ENCODE measurements at regions not wholly inside any gene's neighbourhood (a gene's known extent, or its start where the extent isn't known, plus 50 kb on each side); places are given as distances from the start of the nearest gene placed in this dataset.
A peak's percentile ranks its signal among the peaks of the same experiment; 100 is the strongest.

- Histone ChIP-seq H3K36me3 (no peaks in the 10 kb centered on the region), H3K27me3 (no peaks in the 10 kb centered on the region), H4K20me1 (no peaks in the 10 kb centered on the region), H3K9ac (no peak overlapping the region), H3K9me3 (replicated peaks in 1 of 11) (peaks cover 4 to 6% (median 5%) of the 10 kb centered on the region in 11 experiments; a peak in 16 of 22 replicates), H3K4me2 (peak overlapping the region in 2 of 11 experiments; percentile 7 to 10; a peak in 2 of 22 replicates), H3K27ac (no peak overlapping the region), H3K4me1 (peaks cover 0 to 18% (median 0%) of the 10 kb centered on the region in 10 experiments; a peak in 6 of 20 replicates), H3K4me3 (no peak overlapping the region)
- no peak for TF ChIP-seq Cebpa-rat (IDR thresholded peaks at IDR 0.05)
These were observed 50.2 kb upstream of the CDK1 start for GRCh38 chr10:60728056-60728455.

- H4K20me1 ChIP-seq: no peaks in the 10 kb centered on the region
- H3K9ac ChIP-seq: no peak overlapping the region
- H3K36me3 ChIP-seq: no peaks in the 10 kb centered on the region
- H3K27me3 ChIP-seq: no peaks in the 10 kb centered on the region
- H3K4me3 ChIP-seq: no peak overlapping the region
- no peaks in the 10 kb centered on the region for H3K9me3 ChIP-seq (replicated peaks in 1 of 11)
- no peak for TF ChIP-seq Cebpa-rat (IDR thresholded peaks at IDR 0.05)
- peaks cover 0 to 14% (median 0%) of the 10 kb centered on the region in 10 experiments; a peak in 6 of 20 replicates for H3K4me1 ChIP-seq
- H3K4me2 ChIP-seq: 0 out of 22 replicates have a peak overlapping the region, but pooled peaks of 2 of the 11 experiments have one; percentile 19 to 33
- H3K27ac ChIP-seq: no peak overlapping the region
These were observed 52.0 kb upstream of the CDK1 start for GRCh38 chr10:60726257-60726656.

GRCh38 chr10:60722623-60723022 lies 55.7 kb upstream of the CDK1 start:
- Histone ChIP-seq H3K9me3 (replicated peaks in 1 of 11) (peaks cover 0 to 7% (median 0%) of the 10 kb centered on the region in 11 experiments; a peak in 1 of 22 replicates), H3K36me3 (no peaks in the 10 kb centered on the region), H3K27ac (no peak overlapping the region), H3K4me2 (no peak overlapping the region), H4K20me1 (no peaks in the 10 kb centered on the region), H3K4me1 (peaks cover 0 to 8% (median 0%) of the 10 kb centered on the region in 10 experiments; a peak in 3 of 20 replicates), H3K9ac (no peak overlapping the region), H3K27me3 (no peaks in the 10 kb centered on the region), H3K4me3 (no peak overlapping the region)
- no peak for TF ChIP-seq Cebpa-rat (IDR thresholded peaks at IDR 0.05)

GRCh38 chr10:60719721-60720120 lies 58.6 kb upstream of the CDK1 start:
- peaks cover 0 to 7% (median 0%) of the 10 kb centered on the region in 10 experiments; a peak in 6 of 20 replicates for H3K4me1 ChIP-seq
- peaks cover 0 to 7% (median 0%) of the 10 kb centered on the region in 11 experiments; a peak in 2 of 22 replicates for H3K9me3 ChIP-seq (replicated peaks in 1 of 11)
- no peak overlapping the region for H3K27ac ChIP-seq
- H3K36me3 ChIP-seq: no peaks in the 10 kb centered on the region
- no peak overlapping the region for H3K4me2 ChIP-seq
- no peaks in the 10 kb centered on the region for H4K20me1 ChIP-seq
- TF ChIP-seq Cebpa-rat (IDR thresholded peaks at IDR 0.05): no peak
- no peak overlapping the region for H3K9ac ChIP-seq
- no peak overlapping the region for H3K4me3 ChIP-seq
- no peaks in the 10 kb centered on the region for H3K27me3 ChIP-seq

- TF ChIP-seq Cebpa-rat (IDR thresholded peaks at IDR 0.05): no peak
- Histone ChIP-seq H3K27ac (no peak overlapping the region), H3K4me1 (peaks cover 0 to 15% (median 2%) of the 10 kb centered on the region in 10 experiments; a peak in 11 of 20 replicates), H3K27me3 (no peaks in the 10 kb centered on the region), H4K20me1 (no peaks in the 10 kb centered on the region), H3K36me3 (no peaks in the 10 kb centered on the region), H3K4me2 (no peak overlapping the region), H3K9me3 (replicated peaks in 1 of 11) (peaks cover 0 to 7% (median 0%) of the 10 kb centered on the region in 11 experiments; a peak in 2 of 22 replicates), H3K9ac (no peak overlapping the region), H3K4me3 (no peak overlapping the region)
These were observed 59.4 kb upstream of the CDK1 start for GRCh38 chr10:60718886-60719285.

GRCh38 chr10:60717852-60718251 lies 60.4 kb upstream of the CDK1 start:
- H3K27me3 ChIP-seq: no peaks in the 10 kb centered on the region
- H3K27ac ChIP-seq: no peak overlapping the region
- H3K9me3 ChIP-seq (replicated peaks in 1 of 11): peaks cover 0 to 7% (median 0%) of the 10 kb centered on the region in 11 experiments; a peak in 2 of 22 replicates
- peaks cover 0 to 22% (median 4%) of the 10 kb centered on the region in 10 experiments; a peak in 11 of 20 replicates for H3K4me1 ChIP-seq
- no peak overlapping the region for H3K4me2 ChIP-seq
- H3K36me3 ChIP-seq: no peaks in the 10 kb centered on the region
- no peaks in the 10 kb centered on the region for H4K20me1 ChIP-seq
- no peak overlapping the region for H3K9ac ChIP-seq
- no peak overlapping the region for H3K4me3 ChIP-seq
- no peak for TF ChIP-seq Cebpa-rat (IDR thresholded peaks at IDR 0.05)

GRCh38 chr10:60714233-60714632 lies 64.0 kb upstream of the CDK1 start:
- no peaks in the 10 kb centered on the region for H4K20me1 ChIP-seq
- H3K4me2 ChIP-seq: peak overlapping the region in 5 of 11 experiments; percentile 19 to 65 (median 34); a peak in 6 of 22 replicates
- H3K4me3 ChIP-seq: no peak overlapping the region
- H3K9ac ChIP-seq: no peak overlapping the region
- peaks cover 0 to 22% (median 4%) of the 10 kb centered on the region in 10 experiments; a peak in 11 of 20 replicates for H3K4me1 ChIP-seq
- peak overlapping the region in 4 of 11 experiments; percentile 65 to 72 (median 68); a peak in 7 of 22 replicates for H3K27ac ChIP-seq
- TF ChIP-seq Cebpa-rat (IDR thresholded peaks at IDR 0.05): no peak
- peaks cover 0 to 7% (median 0%) of the 10 kb centered on the region in 11 experiments; a peak in 2 of 22 replicates for H3K9me3 ChIP-seq (replicated peaks in 1 of 11)
- no peaks in the 10 kb centered on the region for H3K27me3 ChIP-seq
- H3K36me3 ChIP-seq: no peaks in the 10 kb centered on the region

GRCh38 chr10:60711496-60711895 lies 66.8 kb upstream of the CDK1 start:
- TF ChIP-seq Cebpa-rat (IDR thresholded peaks at IDR 0.05): no peak
- Histone ChIP-seq H3K9me3 (replicated peaks in 1 of 11) (peaks cover 0 to 7% (median 0%) of the 10 kb centered on the region in 11 experiments; a peak in 1 of 22 replicates), H4K20me1 (no peaks in the 10 kb centered on the region)

GRCh38 chr10:60710041-60710440 lies 68.2 kb upstream of the CDK1 start:
- Histone ChIP-seq H3K27ac (no peak overlapping the region), H3K9ac (no peak overlapping the region)

More at GRCh38 chr10:60711496-60711895, 66.8 kb upstream of the CDK1 start:
- peaks cover 0 to 22% (median 4%) of the 10 kb centered on the region in 10 experiments; a peak in 11 of 20 replicates for H3K4me1 ChIP-seq
- no peak overlapping the region for H3K27ac ChIP-seq
- no peaks in the 10 kb centered on the region for H3K27me3 ChIP-seq
- no peak overlapping the region for H3K9ac ChIP-seq
- no peaks in the 10 kb centered on the region for H3K36me3 ChIP-seq
- H3K4me3 ChIP-seq: no peak overlapping the region
- no peak overlapping the region for H3K4me2 ChIP-seq

More at GRCh38 chr10:60710041-60710440, 68.2 kb upstream of the CDK1 start:
- no peak for TF ChIP-seq Cebpa-rat (IDR thresholded peaks at IDR 0.05)
- Histone ChIP-seq H3K4me1 (peaks cover 0 to 19% (median 4%) of the 10 kb centered on the region in 10 experiments; a peak in 11 of 20 replicates), H3K4me2 (no peak overlapping the region), H4K20me1 (no peaks in the 10 kb centered on the region), H3K9me3 (replicated peaks in 1 of 11) (0 out of 22 replicates have a peak, but pooled peaks cover 0 to under 1% (median 0%) of the 10 kb centered on the region in 11 experiments), H3K4me3 (no peak overlapping the region), H3K36me3 (no peaks in the 10 kb centered on the region), H3K27me3 (no peaks in the 10 kb centered on the region)
